SK-N-SH (cell line): ENCODE measurements at regions not wholly inside any gene's neighbourhood (a gene's known extent, or its start where the extent isn't known, plus 50 kb on each side); places are given as distances from the start of the nearest gene placed in this dataset.
A peak's percentile ranks its signal among the peaks of the same experiment; 100 is the strongest.

Experiments
- CTCF ChIA-PET: fragments of 300-600, 350-600 bp; formaldehyde crosslinking; extraction: SDS; loops from one replicate; lab custom pipeline; 2021; lab: Yijun Ruan, JAX
- POLR2A ChIA-PET: fragments of 350-600 bp; sonication (Branson Sonifier 250); formaldehyde crosslinking; extraction: SDS; loops from one replicate; lab custom pipeline; 2020; ENCODE audit warnings: antibody characterized with exemption, inconsistent platforms; lab: Yijun Ruan, JAX
- DNase-seq: peaks from one replicate; pipeline ENCODE4 v3.0.0; 2012
- H2AFZ ChIP-seq: fragments of 200-600 bp; sonication (generic); 2 replicates; pipeline ENCODE4 v1.8.1; 2016; ENCODE audit warnings: antibody characterized with exemption, mild to moderate bottlenecking, low read depth
- H3F3A ChIP-seq: fragments of 200-600 bp; sonication (generic); replicated peaks from 2 replicates; pipeline ENCODE3; 2016; ENCODE audit warnings: antibody characterized with exemption, mild to moderate bottlenecking; ENCODE audit not compliant: insufficient read depth
- H3K27ac ChIP-seq, 2 experiments: fragments of 200-500 bp in 1 of 2; fragments of 200-600 bp in 1 of 2; sonication (Bioruptor generic) in 1 of 2; sonication (generic), shearing (Covaris generic) in 1 of 2; 2 replicates each; pipeline versions ENCODE4 v1.5.1 to v1.6.1; 2014 to 2016; ENCODE audit warnings: low read depth in 2 of 2, inconsistent platforms in 1 of 2, low read length in 1 of 2, mild to moderate bottlenecking in 1 of 2, mixed read lengths in 1 of 2
- H3K27me3 ChIP-seq: fragments of 200-600 bp; sonication (generic), shearing (Covaris generic); 2 replicates; pipeline ENCODE4 v1.6.1; 2016; ENCODE audit warnings: mixed run types; ENCODE audit not compliant: insufficient read depth
- H3K36me3 ChIP-seq, 2 experiments: fragments of 200-500 bp in 1 of 2; fragments of 200-600 bp in 1 of 2; sonication (Bioruptor generic) in 1 of 2; sonication (generic) in 1 of 2; replicated peaks in 1 of 2; 2 replicates each; pipeline versions ENCODE3 to v1.5.1; 2014 to 2016; ENCODE audit warnings: low read length in 1 of 2, mild to moderate bottlenecking in 1 of 2; ENCODE audit not compliant: insufficient read depth in 2 of 2, control insufficient read depth in 1 of 2
- H3K4me1 ChIP-seq, 2 experiments: fragments of 200-500 bp in 1 of 2; fragments of 200-600 bp in 1 of 2; sonication (Bioruptor generic) in 1 of 2; sonication (generic), shearing (Covaris generic) in 1 of 2; 2 replicates each; pipeline versions ENCODE4 v1.5.1 to v1.6.1; 2014 to 2016; ENCODE audit warnings: low read depth in 1 of 2, low read length in 1 of 2, mixed run types in 1 of 2; ENCODE audit not compliant: insufficient read depth in 2 of 2, control insufficient read depth in 1 of 2
- H3K4me2 ChIP-seq: fragments of 200-600 bp; sonication (generic), shearing (Covaris generic); 2 replicates; pipeline ENCODE4 v1.6.1; 2017; ENCODE audit warnings: mixed run types
- H3K4me3 ChIP-seq, 2 experiments: fragments of 200-500 bp in 1 of 2; fragments of 200-600 bp in 1 of 2; sonication (Bioruptor generic) in 1 of 2; sonication (generic), shearing (Covaris generic) in 1 of 2; 2 replicates each; pipeline versions ENCODE4 v1.5.1 to v1.8.1; 2014 to 2016; ENCODE audit warnings: low read depth in 2 of 2, inconsistent platforms in 1 of 2, low read length in 1 of 2, mild to moderate bottlenecking in 1 of 2, mixed read lengths in 1 of 2, moderate library complexity in 1 of 2
- H3K79me2 ChIP-seq: fragments of 200-600 bp; sonication (generic); 2 replicates; pipeline ENCODE4 v1.8.1; 2017; ENCODE audit warnings: mild to moderate bottlenecking; ENCODE audit not compliant: insufficient read depth
- H3K9ac ChIP-seq: fragments of 200-600 bp; sonication (generic); 2 replicates; pipeline ENCODE4 v1.6.1; 2017; ENCODE audit warnings: mixed run types
- H3K9me2 ChIP-seq: fragments of 200-600 bp; sonication (generic); 2 replicates; pipeline ENCODE4 v1.6.1; 2017; ENCODE audit warnings: mixed run types
- H3K9me3 ChIP-seq: fragments of 200-600 bp; sonication (generic); 2 replicates; pipeline ENCODE4 v1.6.1; 2017; ENCODE audit warnings: mixed run types, mild to moderate bottlenecking, moderate library complexity
- H4K20me1 ChIP-seq: fragments of 200-600 bp; sonication (generic); 2 replicates; pipeline ENCODE4 v1.6.1; 2017; ENCODE audit warnings: mild to moderate bottlenecking, mixed run types; ENCODE audit not compliant: insufficient read depth
- ELF1 ChIP-seq: IDR thresholded peaks from 2 replicates; pipeline ENCODE4 v1.4.0; 2012
- EP300 ChIP-seq, 2 experiments: IDR thresholded peaks; 2 replicates each; pipeline versions ENCODE4 v1.4.0 to v1.6.1; 2012; ENCODE audit warnings: borderline replicate concordance in 1 of 2, low read depth in 1 of 2, low read length in 1 of 2
- EZH2phosphoT487 ChIP-seq: fragments of 200-600 bp; sonication (generic); IDR thresholded peaks from 2 replicates; pipeline ENCODE4 v1.6.1; 2017; ENCODE audit warnings: low read depth, mixed run types, mild to moderate bottlenecking, antibody characterized with exemption, moderate library complexity, borderline replicate concordance
- FOXM1 ChIP-seq: IDR thresholded peaks from 2 replicates; pipeline ENCODE4 v1.4.0; 2012; ENCODE audit warnings: low read depth, mild to moderate bottlenecking
- GATA2 ChIP-seq: sonication (generic); formaldehyde crosslinking; IDR thresholded peaks from 2 replicates; pipeline ENCODE4 v1.5.0; 2020; ENCODE audit warnings: mild to moderate bottlenecking, missing genetic modification reagents
- MXI1 ChIP-seq: IDR thresholded peaks from 2 replicates; pipeline ENCODE4 v1.6.1; 2012; ENCODE audit warnings: mild to moderate bottlenecking, low read depth, low read length, improper control_type of control experiment
- POLR2AphosphoS5 ChIP-seq: IDR thresholded peaks from 2 replicates; pipeline ENCODE4 v1.6.1; 2012; ENCODE audit warnings: low read depth, low read length
- RAD21 ChIP-seq: IDR thresholded peaks from 2 replicates; pipeline ENCODE4 v1.6.1; 2012; ENCODE audit warnings: mild to moderate bottlenecking, low read length
- SMC3 ChIP-seq: IDR thresholded peaks from 2 replicates; pipeline ENCODE4 v1.6.1; 2012; ENCODE audit warnings: low read depth, low read length, improper control_type of control experiment
- TCF12 ChIP-seq: IDR thresholded peaks from 2 replicates; pipeline ENCODE4 v1.4.0; 2012
- WGBS: methylation state at CpG from one replicate; pipeline ENCODE4 v1.1.6; 2017; ENCODE audit warnings: low lambda C conversion rate; 5-methylcytosine and 5-hydroxymethylcytosine counted together
- TF ChIP-seq, protein P1 (sequence below): IDR thresholded peaks from 2 replicates; pipeline ENCODE4; 2012
- TF ChIP-seq, protein P2 (sequence below): fragments of 200-600 bp; sonication (generic); IDR thresholded peaks from 2 replicates; pipeline ENCODE4 v1.6.1; 2017; ENCODE audit warnings: antibody characterized with exemption, mild to moderate bottlenecking, moderate library complexity

DNA sequence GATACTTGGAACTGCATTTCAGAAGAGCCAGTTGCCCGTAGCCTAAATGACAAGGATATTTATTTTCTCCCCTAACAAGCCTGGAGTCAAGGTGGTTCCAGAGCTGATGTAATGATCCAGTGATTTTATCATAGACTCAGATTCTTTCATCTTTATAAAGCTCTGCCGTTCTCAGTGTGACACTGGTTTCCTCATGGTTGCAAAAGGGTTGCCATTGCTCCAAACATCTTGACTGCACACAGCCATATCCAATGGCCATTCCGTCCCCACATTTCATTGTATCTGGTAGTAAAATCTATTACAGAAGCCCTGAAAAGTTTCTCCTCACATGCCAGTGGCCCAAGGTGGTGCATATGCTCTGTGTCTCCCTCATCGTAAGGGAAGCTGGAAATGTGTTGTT, 63.1 kb upstream of the SDK2 start:
- Histone ChIP-seq H3K4me3 (no peak overlapping the region), H2AFZ (no peak overlapping the region), H3K9me2 (no peaks in the 10 kb centered on the region), H3K36me3 (no peaks in the 10 kb centered on the region), H3F3A (no peaks in the 10 kb centered on the region), H3K27ac (no peak overlapping the region), H3K79me2 (no peaks in the 10 kb centered on the region), H3K4me2 (no peak overlapping the region), H3K4me1 (peaks cover 0 to 23% of the 10 kb centered on the region in 2 experiments; a peak in 2 of 4 replicates), H3K27me3 (no peaks in the 10 kb centered on the region), H3K9me3 (0 out of 2 replicates have a peak, but pooled peaks cover 5% of the 10 kb centered on the region), H4K20me1 (no peaks in the 10 kb centered on the region), H3K9ac (no peak overlapping the region)
- 49% methylated on average over 4 of the region's 4 CpGs for WGBS
- ChIA-PET CTCF (interaction anchor here (1.5 to 4.8 kb wide), 7 partner anchors 12 to 278 kb away, joined by 3 to 64 read pairs (median 19); partner anchors contain the start of gene SDK2), POLR2A (no interaction called here)
- no peak for TF ChIP-seq FOXM1
- TF ChIP-seq POLR2AphosphoS5 = no peak
- no peak for TF ChIP-seq EZH2phosphoT487
- TF ChIP-seq MXI1 = no peak
- TF ChIP-seq GATA2 (CRISPR knock-in tag) = no peak
- no peak for TF ChIP-seq ELF1
- no peak for TF ChIP-seq TCF12
- no peak for TF ChIP-seq EP300 (IDR thresholded peaks at IDR 0.05; ENCODE audit: borderline replicate concordance in 1 of 2, low read depth in 1 of 2, low read length in 1 of 2)
- TF ChIP-seq, protein P1, sequence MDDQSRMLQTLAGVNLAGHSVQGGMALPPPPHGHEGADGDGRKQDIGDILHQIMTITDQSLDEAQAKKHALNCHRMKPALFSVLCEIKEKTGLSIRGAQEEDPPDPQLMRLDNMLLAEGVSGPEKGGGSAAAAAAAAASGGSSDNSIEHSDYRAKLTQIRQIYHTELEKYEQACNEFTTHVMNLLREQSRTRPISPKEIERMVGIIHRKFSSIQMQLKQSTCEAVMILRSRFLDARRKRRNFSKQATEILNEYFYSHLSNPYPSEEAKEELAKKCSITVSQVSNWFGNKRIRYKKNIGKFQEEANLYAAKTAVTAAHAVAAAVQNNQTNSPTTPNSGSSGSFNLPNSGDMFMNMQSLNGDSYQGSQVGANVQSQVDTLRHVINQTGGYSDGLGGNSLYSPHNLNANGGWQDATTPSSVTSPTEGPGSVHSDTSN = no peak
- no peak for DNase-seq

DNA sequence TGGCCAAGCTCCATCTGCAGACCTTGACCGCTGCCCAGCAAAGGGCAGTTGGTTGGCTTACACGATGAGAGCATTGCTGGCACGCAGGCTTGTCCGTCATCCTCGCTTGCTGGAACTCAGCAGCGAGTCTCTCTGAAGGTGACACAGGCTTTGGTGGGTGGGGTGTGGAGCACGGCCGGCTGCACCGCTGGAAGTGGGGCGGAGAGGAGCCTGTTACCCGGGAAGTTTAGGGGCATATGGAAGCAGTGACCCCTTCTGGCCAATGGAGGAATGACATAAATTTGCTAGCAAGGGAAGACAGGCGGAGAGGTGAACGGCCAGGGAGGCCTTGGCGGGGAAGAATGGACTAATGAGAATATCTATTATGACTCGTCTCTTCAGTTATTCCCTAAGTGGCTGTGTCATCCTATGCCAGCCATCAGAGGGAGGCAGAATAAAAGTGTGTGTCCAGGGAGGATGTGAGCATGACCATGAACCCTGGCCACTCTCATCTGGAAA, 65.9 kb upstream of the SDK2 start:
- H3K9me2 ChIP-seq = no peaks in the 10 kb centered on the region
- no peak overlapping the region for H3K27ac ChIP-seq
- no peaks in the 10 kb centered on the region for H3K36me3 ChIP-seq
- TF ChIP-seq, protein P2, sequence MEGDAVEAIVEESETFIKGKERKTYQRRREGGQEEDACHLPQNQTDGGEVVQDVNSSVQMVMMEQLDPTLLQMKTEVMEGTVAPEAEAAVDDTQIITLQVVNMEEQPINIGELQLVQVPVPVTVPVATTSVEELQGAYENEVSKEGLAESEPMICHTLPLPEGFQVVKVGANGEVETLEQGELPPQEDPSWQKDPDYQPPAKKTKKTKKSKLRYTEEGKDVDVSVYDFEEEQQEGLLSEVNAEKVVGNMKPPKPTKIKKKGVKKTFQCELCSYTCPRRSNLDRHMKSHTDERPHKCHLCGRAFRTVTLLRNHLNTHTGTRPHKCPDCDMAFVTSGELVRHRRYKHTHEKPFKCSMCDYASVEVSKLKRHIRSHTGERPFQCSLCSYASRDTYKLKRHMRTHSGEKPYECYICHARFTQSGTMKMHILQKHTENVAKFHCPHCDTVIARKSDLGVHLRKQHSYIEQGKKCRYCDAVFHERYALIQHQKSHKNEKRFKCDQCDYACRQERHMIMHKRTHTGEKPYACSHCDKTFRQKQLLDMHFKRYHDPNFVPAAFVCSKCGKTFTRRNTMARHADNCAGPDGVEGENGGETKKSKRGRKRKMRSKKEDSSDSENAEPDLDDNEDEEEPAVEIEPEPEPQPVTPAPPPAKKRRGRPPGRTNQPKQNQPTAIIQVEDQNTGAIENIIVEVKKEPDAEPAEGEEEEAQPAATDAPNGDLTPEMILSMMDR = peak; percentile 51
- TF ChIP-seq RAD21 = peak; percentile 87
- TF ChIP-seq, protein P1 = no peak
- TF ChIP-seq ELF1 = no peak
- peak; percentile 72 for TF ChIP-seq SMC3
- no peaks in the 10 kb centered on the region for H3K79me2 ChIP-seq
- H3K4me2 ChIP-seq = no peak overlapping the region
- H3K9me3 ChIP-seq = no peaks in the 10 kb centered on the region
- no peak overlapping the region for H3K9ac ChIP-seq
- ChIA-PET CTCF (interaction anchor here (0.6 to 5.2 kb wide), 71 partner anchors 8 to 483 kb away, joined by 3 to 73 read pairs (median 4); partner anchors contain the start of gene SDK2), POLR2A (no interaction called here)
- H2AFZ ChIP-seq = no peak overlapping the region
- H3K27me3 ChIP-seq = no peaks in the 10 kb centered on the region
- no peaks in the 10 kb centered on the region for H3F3A ChIP-seq
- peaks cover 0 to 15% of the 10 kb centered on the region in 2 experiments; a peak in 2 of 4 replicates for H3K4me1 ChIP-seq
- WGBS = 35% methylated on average over 15 of the region's 15 CpGs
- H4K20me1 ChIP-seq = no peaks in the 10 kb centered on the region
- H3K4me3 ChIP-seq = no peak overlapping the region; a peak in 1 of 4 replicates
- DNase-seq = peak; percentile 81
